GM20000 (cell line): ENCODE measurements at regions not wholly inside any gene's neighbourhood (a gene's known extent, or its start where the extent isn't known, plus 50 kb on each side); places are given as distances from the start of the nearest gene placed in this dataset.

Source experiments
- DNase-seq: peaks from one replicate; pipeline ENCODE4 v3.0.0; 2012; ENCODE audit warnings: low spot score
- CTCF ChIP-seq: IDR thresholded peaks from 2 replicates; pipeline ENCODE4 v1.5.1; 2012; ENCODE audit warnings: mild to moderate bottlenecking, control low read depth; ENCODE audit errors: extremely low read depth, missing control alignments

GRCh38 chr6:166714187-166714510 is 87.1 kb upstream of the RPS6KA2 start:
- DNase-seq, result no peak
- no peak for TF ChIP-seq CTCF

GRCh38 chr6:166713434-166714186 is 86.6 kb upstream of the RPS6KA2 start:
- DNase-seq, result no peak
- TF ChIP-seq CTCF, result no peak

- no peak for DNase-seq
- no peak for TF ChIP-seq CTCF
Measured at GRCh38 chr6:166712286-166713228, 85.5 kb upstream of the RPS6KA2 start.

GRCh38 chr6:166710084-166710483 is 83.0 kb upstream of the RPS6KA2 start:
- no peak for TF ChIP-seq CTCF
- DNase-seq, result no peak

- no peak for DNase-seq
- no peak for TF ChIP-seq CTCF
Measured at GRCh38 chr6:166708460-166708859, 81.4 kb upstream of the RPS6KA2 start.

- TF ChIP-seq CTCF, result peak; percentile 64
- peak; percentile 50 for DNase-seq
Measured at GRCh38 chr6:166707045-166707444, 80.0 kb upstream of the RPS6KA2 start.

DNA sequence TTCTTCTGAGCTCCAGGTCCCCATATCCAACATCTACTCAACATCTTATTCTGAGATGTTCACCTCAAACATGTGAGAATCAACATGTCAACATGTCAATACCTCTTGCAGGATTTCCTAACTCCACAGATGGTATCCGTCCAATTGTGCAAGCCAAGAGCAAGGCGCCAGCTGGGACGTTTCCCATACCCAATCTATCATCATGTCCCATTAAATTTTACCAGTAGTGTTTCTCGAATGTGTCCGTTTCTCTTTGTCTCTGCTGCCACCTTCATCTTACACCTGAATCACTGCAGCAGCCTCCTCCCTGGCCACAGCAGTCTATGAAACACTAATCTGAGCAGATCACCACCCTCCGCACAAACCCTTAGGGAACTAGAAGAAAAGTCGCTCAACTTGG is 78.0 kb upstream of the RPS6KA2 start:
- DNase-seq, result no peak
- no peak for TF ChIP-seq CTCF
